ENCODE measurements at regions not wholly inside any gene's neighbourhood (a gene's known extent, or its start where the extent isn't known, plus 50 kb on each side); places are given as distances from the start of the nearest gene placed in this dataset.

DNA sequence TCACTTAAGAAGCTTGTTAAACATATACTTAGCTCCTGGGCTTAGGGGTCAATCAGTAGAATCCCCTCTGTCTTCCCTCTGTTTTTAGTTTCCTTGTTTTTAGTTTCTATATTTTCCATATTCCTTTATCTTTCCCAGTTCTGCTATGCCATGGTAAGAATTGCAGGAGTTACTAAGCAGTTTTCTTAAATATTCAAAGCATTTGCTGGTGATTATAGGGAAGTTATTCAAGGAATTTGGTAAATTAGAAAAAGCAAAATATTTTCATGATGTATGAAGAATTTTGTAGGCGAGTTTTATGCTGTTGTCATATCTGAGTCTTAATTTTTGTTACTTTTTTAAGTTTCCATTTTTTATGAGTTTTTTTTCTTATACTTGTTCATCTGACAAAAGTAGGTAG lies 91.6 kb upstream of the NUDT6 start:
- TF ChIP-seq, protein P1, sequence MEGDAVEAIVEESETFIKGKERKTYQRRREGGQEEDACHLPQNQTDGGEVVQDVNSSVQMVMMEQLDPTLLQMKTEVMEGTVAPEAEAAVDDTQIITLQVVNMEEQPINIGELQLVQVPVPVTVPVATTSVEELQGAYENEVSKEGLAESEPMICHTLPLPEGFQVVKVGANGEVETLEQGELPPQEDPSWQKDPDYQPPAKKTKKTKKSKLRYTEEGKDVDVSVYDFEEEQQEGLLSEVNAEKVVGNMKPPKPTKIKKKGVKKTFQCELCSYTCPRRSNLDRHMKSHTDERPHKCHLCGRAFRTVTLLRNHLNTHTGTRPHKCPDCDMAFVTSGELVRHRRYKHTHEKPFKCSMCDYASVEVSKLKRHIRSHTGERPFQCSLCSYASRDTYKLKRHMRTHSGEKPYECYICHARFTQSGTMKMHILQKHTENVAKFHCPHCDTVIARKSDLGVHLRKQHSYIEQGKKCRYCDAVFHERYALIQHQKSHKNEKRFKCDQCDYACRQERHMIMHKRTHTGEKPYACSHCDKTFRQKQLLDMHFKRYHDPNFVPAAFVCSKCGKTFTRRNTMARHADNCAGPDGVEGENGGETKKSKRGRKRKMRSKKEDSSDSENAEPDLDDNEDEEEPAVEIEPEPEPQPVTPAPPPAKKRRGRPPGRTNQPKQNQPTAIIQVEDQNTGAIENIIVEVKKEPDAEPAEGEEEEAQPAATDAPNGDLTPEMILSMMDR (IDR thresholded peaks at IDR 0.05) = no peak
- H3K4me1 ChIP-seq = no peaks in the 10 kb centered on the region
- no peak overlapping the region for H3K4me3 ChIP-seq (ENCODE audit: low read depth, low read length)
- no peaks in the 10 kb centered on the region for H3K36me3 ChIP-seq (ENCODE audit: control insufficient read depth, insufficient read depth, low read length)
- H3K79me2 ChIP-seq = no peaks in the 10 kb centered on the region
- H2AFZ ChIP-seq = no peak overlapping the region
- no peaks in the 10 kb centered on the region for H3K9me3 ChIP-seq (ENCODE audit: control insufficient read depth, low read length)
- H3K27me3 ChIP-seq (ENCODE audit: control insufficient read depth, insufficient read depth, low read length) = no peaks in the 10 kb centered on the region
- no peak overlapping the region for H3K4me2 ChIP-seq (ENCODE audit: low read length)
- no peak overlapping the region for H3K9ac ChIP-seq
- H3K27ac ChIP-seq = no peak overlapping the region

DNA sequence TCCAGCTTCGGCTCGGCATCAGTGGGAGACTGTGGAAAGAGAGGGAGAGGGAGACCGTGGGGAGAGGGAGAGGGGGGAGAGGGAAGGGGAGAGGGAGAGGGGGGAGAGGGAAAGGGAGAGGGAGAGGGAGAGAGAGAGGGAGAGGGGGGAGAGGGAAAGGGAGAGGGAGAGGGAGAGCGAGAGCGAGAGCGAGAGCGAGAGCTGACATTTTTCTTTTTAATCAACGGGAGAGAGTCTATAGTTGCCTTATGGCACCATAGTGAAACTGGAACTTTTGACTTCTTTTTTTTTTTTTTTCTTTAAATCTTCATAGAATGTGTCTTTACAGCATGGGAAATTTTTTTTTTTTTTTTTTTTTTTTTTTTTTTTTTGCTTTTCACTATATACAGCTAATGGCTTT lies 94.7 kb upstream of the NUDT6 start:
- H3K9ac ChIP-seq = no peak overlapping the region
- H3K79me2 ChIP-seq = no peaks in the 10 kb centered on the region
- TF ChIP-seq, protein P1 (IDR thresholded peaks at IDR 0.05) = no peak
- no peak overlapping the region for H3K4me2 ChIP-seq (ENCODE audit: low read length)
- no peaks in the 10 kb centered on the region for H3K36me3 ChIP-seq (ENCODE audit: control insufficient read depth, insufficient read depth, low read length)
- no peak overlapping the region for H3K4me3 ChIP-seq (ENCODE audit: low read depth, low read length)
- no peaks in the 10 kb centered on the region for H3K27me3 ChIP-seq (ENCODE audit: control insufficient read depth, insufficient read depth, low read length)
- no peaks in the 10 kb centered on the region for H3K4me1 ChIP-seq
- no peak overlapping the region for H2AFZ ChIP-seq
- no peak overlapping the region for H3K27ac ChIP-seq
- no peaks in the 10 kb centered on the region for H3K9me3 ChIP-seq (ENCODE audit: control insufficient read depth, low read length)

DNA sequence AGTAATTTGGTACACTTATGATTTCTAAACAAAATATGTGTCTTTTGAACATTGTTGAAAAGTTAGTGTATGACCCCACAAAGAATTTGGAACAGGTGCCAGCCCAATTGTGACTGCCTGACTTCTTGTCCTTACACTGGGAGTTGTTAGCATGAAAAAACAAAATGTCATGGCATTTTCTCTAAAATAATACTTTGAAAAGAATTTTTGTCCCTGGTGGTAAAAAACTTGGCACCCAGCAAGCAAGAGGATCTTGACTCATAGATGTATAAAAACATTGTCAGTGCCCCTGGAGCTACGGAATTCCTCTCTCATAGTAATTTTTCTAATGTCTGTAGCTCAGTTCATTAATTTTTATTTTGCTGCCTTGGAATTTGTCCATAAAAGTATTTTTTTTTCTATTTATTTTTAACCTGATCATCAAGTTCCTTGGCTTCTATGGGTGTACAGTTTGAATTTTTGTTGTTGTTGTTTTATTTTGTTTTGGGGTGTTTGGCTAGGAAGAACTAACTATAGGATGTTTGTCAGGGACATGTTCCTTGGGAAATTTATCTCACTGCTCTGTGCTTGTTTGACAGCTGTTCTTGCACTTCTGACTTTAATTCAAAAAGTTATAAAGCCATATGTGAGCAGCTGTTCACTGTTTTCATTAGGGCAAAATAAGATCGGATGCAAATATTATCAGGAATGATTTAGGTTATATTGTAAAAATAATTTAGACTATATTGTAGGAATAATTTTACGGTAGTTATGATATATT lies 95.4 kb upstream of the NUDT6 start:
- TF ChIP-seq, protein P1 (IDR thresholded peaks at IDR 0.05) = no peak
- Histone ChIP-seq H2AFZ (no peak overlapping the region), H3K27ac (no peak overlapping the region), H3K27me3 (ENCODE audit: control insufficient read depth, insufficient read depth, low read length) (no peaks in the 10 kb centered on the region), H3K36me3 (ENCODE audit: control insufficient read depth, insufficient read depth, low read length) (no peaks in the 10 kb centered on the region), H3K9me3 (ENCODE audit: control insufficient read depth, low read length) (no peaks in the 10 kb centered on the region), H3K79me2 (no peaks in the 10 kb centered on the region), H3K4me3 (ENCODE audit: low read depth, low read length) (no peak overlapping the region), H3K9ac (no peak overlapping the region), H3K4me1 (no peaks in the 10 kb centered on the region), H3K4me2 (ENCODE audit: low read length) (no peak overlapping the region)

DNA sequence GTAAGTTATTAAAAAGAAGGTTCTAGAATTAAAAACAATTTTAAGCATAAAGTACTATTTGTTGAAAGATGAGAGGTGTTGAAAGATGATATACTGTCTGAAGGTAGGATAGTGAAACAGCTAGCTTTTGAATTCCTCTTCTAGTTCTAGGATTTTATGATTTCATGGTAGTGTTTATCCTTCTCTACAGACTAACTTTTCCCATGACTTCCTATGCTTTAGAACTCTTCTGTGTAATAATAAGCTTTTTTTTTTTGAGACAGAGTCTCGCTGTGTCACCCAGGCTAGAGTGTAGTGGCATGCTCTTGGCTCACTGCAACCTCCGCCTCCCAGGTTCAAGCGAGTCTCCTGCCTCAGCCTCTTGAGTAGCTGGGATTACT lies 96.0 kb upstream of the NUDT6 start:
- Histone ChIP-seq H3K9me3 (ENCODE audit: control insufficient read depth, low read length) (no peaks in the 10 kb centered on the region), H2AFZ (no peak overlapping the region), H3K36me3 (ENCODE audit: control insufficient read depth, insufficient read depth, low read length) (no peaks in the 10 kb centered on the region), H3K4me2 (ENCODE audit: low read length) (no peak overlapping the region), H3K4me1 (no peaks in the 10 kb centered on the region), H3K9ac (no peak overlapping the region), H3K4me3 (ENCODE audit: low read depth, low read length) (no peak overlapping the region), H3K27me3 (ENCODE audit: control insufficient read depth, insufficient read depth, low read length) (no peaks in the 10 kb centered on the region), H3K27ac (no peak overlapping the region), H3K79me2 (no peaks in the 10 kb centered on the region)
- TF ChIP-seq, protein P1 (IDR thresholded peaks at IDR 0.05) = no peak

DNA sequence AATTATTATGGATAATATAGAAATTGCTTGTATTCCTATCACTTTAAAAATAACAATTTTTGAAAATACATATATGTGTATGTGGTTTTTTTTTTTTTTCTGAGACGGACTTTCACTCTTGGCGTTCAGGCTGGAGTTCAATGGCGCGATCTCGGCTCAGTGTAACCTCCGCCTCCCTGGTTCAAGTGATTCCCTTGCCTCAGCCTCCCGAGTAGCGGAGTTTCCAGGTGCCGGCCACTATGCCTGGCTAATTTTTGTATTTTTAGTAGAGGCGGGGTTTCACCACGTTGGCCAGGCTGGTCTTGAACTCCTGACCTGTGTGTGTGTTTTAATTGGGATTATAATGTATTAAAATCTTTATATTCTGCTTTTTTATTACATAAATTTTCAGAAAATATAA lies 97.9 kb upstream of the NUDT6 start:
- Histone ChIP-seq H3K4me2 (ENCODE audit: low read length) (no peak overlapping the region), H3K36me3 (ENCODE audit: control insufficient read depth, insufficient read depth, low read length) (no peaks in the 10 kb centered on the region), H3K27ac (no peak overlapping the region), H3K27me3 (ENCODE audit: control insufficient read depth, insufficient read depth, low read length) (no peaks in the 10 kb centered on the region), H3K4me1 (no peaks in the 10 kb centered on the region), H2AFZ (no peak overlapping the region), H3K4me3 (ENCODE audit: low read depth, low read length) (no peak overlapping the region), H3K9ac (no peak overlapping the region), H3K79me2 (no peaks in the 10 kb centered on the region), H3K9me3 (ENCODE audit: control insufficient read depth, low read length) (no peaks in the 10 kb centered on the region)
- TF ChIP-seq, protein P1 (IDR thresholded peaks at IDR 0.05) = no peak
